GM12891 (cell line): ENCODE measurements at regions not wholly inside any gene's neighbourhood (a gene's known extent, or its start where the extent isn't known, plus 50 kb on each side); places are given as distances from the start of the nearest gene placed in this dataset.

Source experiments
- POLR2A ChIP-seq: IDR thresholded peaks from 2 replicates; pipeline ENCODE4 v1.6.1; 2011; ENCODE audit warnings: low read depth, low read length, control low read depth
- POLR2AphosphoS5 ChIP-seq: IDR thresholded peaks from 2 replicates; pipeline ENCODE4 v1.6.1; 2011; ENCODE audit warnings: low read depth, low read length, control low read depth
- SPI1 ChIP-seq: IDR thresholded peaks from 2 replicates; pipeline ENCODE4 v1.6.1; 2011; ENCODE audit warnings: low read depth, low read length, control low read depth
- TAF1 ChIP-seq: IDR thresholded peaks from 2 replicates; pipeline ENCODE4 v1.6.1; 2011; ENCODE audit warnings: low read depth, low read length, control low read depth

DNA sequence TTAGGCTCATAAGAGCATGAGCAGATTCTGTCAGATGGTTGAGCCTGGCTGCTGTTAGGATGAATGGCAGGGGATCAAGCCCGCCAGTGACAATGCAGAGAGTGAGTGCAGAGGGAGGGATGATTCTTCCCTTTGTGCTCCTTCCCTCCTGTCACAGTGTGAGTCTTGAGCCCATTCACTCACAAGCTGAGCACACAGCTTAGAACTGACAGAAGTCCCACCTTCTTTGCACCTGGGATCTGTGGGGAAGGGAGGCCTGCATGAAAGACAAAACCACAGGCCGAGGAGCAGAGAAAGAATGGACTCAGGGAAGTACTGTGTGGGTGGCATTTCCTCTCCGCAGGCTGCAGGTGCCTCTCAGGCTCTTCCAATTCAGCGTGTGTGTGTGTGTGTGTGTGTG, 160.6 kb downstream of the KCNA5 start:
- TF ChIP-seq SPI1 (no peak), POLR2A (no peak), POLR2AphosphoS5 (no peak), TAF1 (no peak)
